Vagina (tissue), 2 donors: ENCODE measurements at regions not wholly inside any gene's neighbourhood (a gene's known extent, or its start where the extent isn't known, plus 50 kb on each side); places are given as distances from the start of the nearest gene placed in this dataset.

Source experiments
- CTCF ChIP-seq, 3 experiments: fragments of 450-650 bp in 2 of 3; fragments of 200-600 bp in 1 of 3; sonication (generic) in 1 of 3; IDR thresholded peaks; one replicate each; pipeline ENCODE4 v1.5.1; 2017 to 2019; ENCODE audit warnings: antibody characterized with exemption in 3 of 3, mild to moderate bottlenecking in 2 of 3, moderate library complexity in 2 of 3
- POLR2A ChIP-seq, 2 donors: fragments of 450-650 bp; IDR thresholded peaks; one replicate each; pipeline ENCODE4 v1.6.1; 2017; ENCODE audit warnings: antibody characterized with exemption in 2 of 2, mild to moderate bottlenecking in 2 of 2, moderate library complexity in 2 of 2

GRCh38 chr13:57264965-57265364 is 98.0 kb downstream of the PRR20E start:
- TF ChIP-seq POLR2A (IDR thresholded peaks at IDR 0.05) = no peak
- no peak for TF ChIP-seq CTCF (IDR thresholded peaks at IDR 0.05)
